GM18867 (cell line): ENCODE measurements at regions not wholly inside any gene's neighbourhood (a gene's known extent, or its start where the extent isn't known, plus 50 kb on each side); places are given as distances from the start of the nearest gene placed in this dataset.

Experiments used
- ATAC-seq: cut with Tn5 transposase; IDR thresholded peaks from one replicate; pipeline ENCODE4 v1.9.1; 2021; ENCODE audit warnings: mild to moderate bottlenecking, moderate library complexity; ENCODE audit not compliant: unreplicated experiment

- no peak for ATAC-seq
Measured at GRCh38 chr2:48132271-48132625, 182.2 kb upstream of the FOXN2 start.

GRCh38 chr2:48134704-48135103 is 179.8 kb upstream of the FOXN2 start:
- no peak for ATAC-seq

GRCh38 chr2:48135797-48136196 is 178.7 kb upstream of the FOXN2 start:
- no peak for ATAC-seq

- ATAC-seq, result no peak
Measured at GRCh38 chr2:48137829-48138228, 176.7 kb upstream of the FOXN2 start.

- ATAC-seq, result no peak
Measured at GRCh38 chr2:48138898-48139297, 175.6 kb upstream of the FOXN2 start.

DNA sequence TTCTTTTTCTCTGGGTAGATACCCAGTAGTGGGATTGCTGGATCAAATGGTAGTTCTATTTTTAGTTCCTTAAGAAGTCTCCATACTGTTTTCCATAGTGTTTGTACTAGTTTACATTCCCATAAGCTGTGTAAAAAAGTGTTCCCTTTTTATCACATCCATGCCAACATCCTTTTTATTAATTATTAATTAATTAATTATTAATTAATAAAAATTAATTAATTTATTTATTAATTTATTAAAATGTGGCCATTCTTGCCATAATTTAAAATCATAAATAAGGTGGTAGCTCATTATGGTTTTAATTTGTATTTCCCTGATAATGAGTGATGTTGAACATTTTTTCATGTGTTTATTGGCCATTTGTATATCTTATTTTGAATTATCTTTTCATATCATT is 173.9 kb upstream of the FOXN2 start:
- no peak for ATAC-seq

DNA sequence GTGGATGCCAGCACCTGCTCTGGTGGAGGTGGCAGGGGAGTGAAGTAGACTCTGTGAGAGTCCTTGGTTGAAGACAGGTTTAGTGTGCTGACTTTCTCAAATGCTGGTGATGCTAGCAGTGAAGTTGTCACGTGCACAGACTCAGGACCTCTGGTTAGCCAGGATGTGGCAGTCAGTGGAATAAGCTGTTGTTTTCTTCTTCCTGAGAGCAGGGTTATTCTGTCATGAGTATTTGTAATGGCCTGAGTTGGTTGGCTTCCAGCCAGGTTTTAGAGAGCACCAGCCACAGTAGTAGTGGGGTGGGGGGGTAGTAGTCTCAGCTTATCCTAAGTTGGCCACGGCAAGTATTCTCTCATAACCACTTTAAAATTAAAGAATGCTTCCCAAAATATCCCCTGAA is 169.7 kb upstream of the FOXN2 start:
- no peak for ATAC-seq

GRCh38 chr2:48145845-48146452 is 168.5 kb upstream of the FOXN2 start:
- no peak for ATAC-seq

GRCh38 chr2:48146552-48146951 is 167.9 kb upstream of the FOXN2 start:
- ATAC-seq, result no peak

DNA sequence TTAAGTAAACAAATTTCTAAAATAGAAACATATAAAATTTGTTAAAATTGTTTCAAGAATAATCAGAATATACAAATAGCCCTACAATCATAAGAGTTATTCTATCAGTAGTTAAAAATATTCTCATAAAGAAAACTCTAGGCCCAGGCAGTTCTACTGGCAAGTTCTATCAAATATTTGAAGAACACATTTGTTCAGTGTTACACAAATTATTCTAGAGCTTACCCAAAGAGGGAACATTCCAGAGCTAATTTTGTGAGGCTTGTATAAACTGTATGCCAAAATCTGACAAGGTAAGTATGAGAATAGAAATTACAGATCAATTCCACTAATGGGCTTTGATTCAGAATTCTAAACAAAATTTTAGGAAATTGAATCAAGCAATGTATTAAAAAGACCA is 166.8 kb upstream of the FOXN2 start:
- ATAC-seq, result no peak

DNA sequence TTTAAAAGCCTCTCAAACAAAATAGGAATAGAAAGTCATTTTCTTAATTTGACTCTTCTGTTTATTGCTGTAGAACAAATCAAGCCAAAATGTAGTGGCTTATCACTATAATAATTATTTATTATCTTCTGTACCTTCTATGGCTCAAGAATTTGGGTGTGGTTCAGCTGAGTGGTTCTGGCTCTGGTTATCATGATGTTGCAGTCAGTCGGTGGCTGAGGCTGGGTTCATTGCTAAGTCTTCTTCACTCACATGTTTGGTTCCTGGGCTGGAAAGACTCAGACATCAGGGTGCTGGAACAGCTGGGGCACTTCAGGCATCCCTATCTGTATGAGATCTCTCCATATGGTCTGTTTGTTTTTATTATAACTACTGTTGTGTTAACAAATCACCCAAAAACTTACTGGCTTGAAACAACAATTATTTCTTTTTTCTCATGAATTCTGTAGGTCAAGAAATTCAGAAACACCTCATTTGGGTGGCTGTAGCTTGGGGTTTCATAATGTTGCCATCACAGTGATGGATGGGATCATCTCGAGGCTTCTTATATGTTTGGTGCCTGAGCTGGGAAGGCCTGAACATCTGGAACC is 165.5 kb upstream of the FOXN2 start:
- no peak for ATAC-seq

DNA sequence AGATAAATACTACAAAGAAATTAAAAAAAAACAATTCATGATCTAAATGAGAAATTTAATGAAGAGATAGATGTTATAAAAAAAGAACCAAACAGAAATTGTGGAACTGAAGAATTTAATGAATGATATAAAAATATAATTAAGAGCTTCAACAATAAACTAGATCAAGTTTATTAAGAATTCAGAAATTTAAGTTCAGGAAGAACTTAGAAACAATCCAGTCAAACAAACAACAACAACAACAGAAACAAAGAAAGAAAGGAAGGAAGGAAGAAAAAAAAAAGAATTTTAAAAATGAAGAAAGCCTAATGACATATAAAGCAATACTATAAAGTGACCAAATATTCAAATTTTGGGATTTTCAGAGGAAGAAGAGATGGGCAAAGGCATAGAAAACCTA is 157.3 kb upstream of the FOXN2 start:
- ATAC-seq, result no peak

GRCh38 chr2:48161628-48162027 is 152.9 kb upstream of the FOXN2 start:
- no peak for ATAC-seq

DNA sequence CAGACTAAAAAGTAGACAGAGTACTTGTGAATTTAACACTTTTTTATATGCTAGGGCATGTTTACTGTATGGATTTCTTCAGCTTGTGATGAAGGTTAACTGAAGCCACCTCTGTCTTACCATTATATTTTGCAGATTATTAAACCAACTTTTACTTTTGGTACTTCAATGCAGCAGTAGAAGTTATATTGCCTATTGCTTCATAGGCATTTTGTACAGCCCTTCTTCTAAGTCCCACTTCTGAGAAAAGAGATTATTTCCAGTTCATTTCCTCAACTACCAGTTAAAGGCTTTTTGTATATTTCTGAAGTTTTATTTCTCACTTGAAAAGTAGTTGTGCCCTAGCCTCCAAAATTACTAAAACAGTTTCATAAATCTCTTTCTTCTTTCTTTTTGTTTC is 151.7 kb upstream of the FOXN2 start:
- no peak for ATAC-seq

- ATAC-seq, result no peak
Measured at GRCh38 chr2:48165070-48165753, 149.3 kb upstream of the FOXN2 start.

GRCh38 chr2:48169141-48169592 is 145.3 kb upstream of the FOXN2 start:
- ATAC-seq, result no peak

GRCh38 chr2:48170281-48170680 is 144.2 kb upstream of the FOXN2 start:
- ATAC-seq, result no peak

GRCh38 chr2:48173141-48173540 is 141.3 kb upstream of the FOXN2 start:
- no peak for ATAC-seq

- ATAC-seq, result no peak
Measured at GRCh38 chr2:48174503-48174902, 140.0 kb upstream of the FOXN2 start.

DNA sequence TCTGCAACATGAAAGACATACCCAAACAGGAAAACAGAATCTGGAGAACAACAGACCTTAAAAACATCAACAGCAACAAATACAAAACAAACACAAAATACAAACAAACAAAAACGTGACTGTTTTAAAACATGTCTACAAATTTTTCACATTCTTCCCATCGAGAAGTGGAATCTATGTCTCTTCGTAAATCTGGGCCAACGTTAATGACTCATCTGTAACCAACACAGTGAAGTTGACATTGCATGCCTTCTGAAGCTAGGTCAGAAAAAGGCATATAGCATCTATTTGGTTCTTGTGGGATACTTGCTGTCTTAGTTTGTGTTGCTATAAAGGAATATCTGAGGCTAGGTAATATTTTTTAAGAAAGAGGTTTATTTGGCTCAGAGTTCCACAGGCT is 139.2 kb upstream of the FOXN2 start:
- no peak for ATAC-seq

DNA sequence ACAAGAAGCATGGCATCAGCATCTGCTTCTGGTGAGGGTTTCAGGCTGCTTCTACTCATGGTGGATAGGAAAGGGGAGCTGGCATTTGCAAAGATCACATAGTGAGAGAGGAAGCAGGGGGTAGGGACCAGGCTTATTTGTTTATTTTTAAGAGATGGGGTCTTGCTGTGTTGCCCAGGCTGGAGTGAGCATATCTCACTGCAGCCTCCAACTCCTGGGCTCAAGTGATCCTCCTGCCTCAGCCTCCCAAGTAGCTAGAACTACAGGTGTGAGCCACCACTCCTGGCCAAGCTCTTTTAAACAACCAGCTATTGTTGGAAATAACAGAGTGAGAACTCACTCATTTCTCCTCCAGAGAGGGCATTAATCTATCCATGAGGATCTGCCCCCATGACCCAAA is 138.8 kb upstream of the FOXN2 start:
- no peak for ATAC-seq

DNA sequence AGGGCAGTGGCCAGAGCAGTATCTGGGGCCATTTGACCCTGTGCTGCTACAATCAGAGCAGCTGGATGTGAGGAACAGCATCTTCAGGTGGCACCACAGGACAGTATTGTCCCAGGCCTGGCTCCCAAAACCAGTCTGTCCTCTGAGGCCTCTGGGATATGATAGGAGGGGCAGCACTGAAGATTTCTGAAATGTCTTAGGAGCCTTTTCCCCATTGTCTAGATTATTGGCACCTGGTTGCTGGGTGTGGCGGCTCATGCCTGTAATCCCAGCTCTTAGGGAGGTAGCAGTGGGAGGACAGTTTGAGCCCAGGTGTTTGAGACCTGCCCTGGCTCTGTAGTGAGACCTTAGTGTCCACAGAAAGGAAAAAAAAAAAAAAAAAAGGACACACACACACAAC is 137.6 kb upstream of the FOXN2 start:
- no peak for ATAC-seq

- no peak for ATAC-seq
Measured at GRCh38 chr2:48178611-48179010, 135.9 kb upstream of the FOXN2 start.
